Mucosa of stomach (tissue), 1 donor: ENCODE measurements at regions not wholly inside any gene's neighbourhood (a gene's known extent, or its start where the extent isn't known, plus 50 kb on each side); places are given as distances from the start of the nearest gene placed in this dataset.

Experiments
- H3K27me3 ChIP-seq: one replicate; pipeline ENCODE4 v1.7.0; 2013; ENCODE audit warnings: mild to moderate bottlenecking, low read length; ENCODE audit not compliant: control insufficient read depth, insufficient read depth
- H3K36me3 ChIP-seq: one replicate; pipeline ENCODE4 v1.7.0; 2013; ENCODE audit warnings: low read length; ENCODE audit not compliant: control insufficient read depth, insufficient read depth
- H3K4me1 ChIP-seq: one replicate; pipeline ENCODE4 v1.7.0; 2013; ENCODE audit warnings: mild to moderate bottlenecking, low read length; ENCODE audit not compliant: control insufficient read depth, insufficient read depth
- H3K4me3 ChIP-seq: one replicate; pipeline ENCODE4 v1.7.0; 2013; ENCODE audit warnings: low read length
- H3K9ac ChIP-seq: one replicate; pipeline ENCODE4 v1.7.0; 2013; ENCODE audit warnings: mild to moderate bottlenecking, low read length, moderate library complexity
- H3K9me3 ChIP-seq: one replicate; pipeline ENCODE4 v1.7.0; 2013; ENCODE audit warnings: mild to moderate bottlenecking, low read length, moderate library complexity; ENCODE audit not compliant: control insufficient read depth
- donor health status: Pancreatic carcinoma.

DNA sequence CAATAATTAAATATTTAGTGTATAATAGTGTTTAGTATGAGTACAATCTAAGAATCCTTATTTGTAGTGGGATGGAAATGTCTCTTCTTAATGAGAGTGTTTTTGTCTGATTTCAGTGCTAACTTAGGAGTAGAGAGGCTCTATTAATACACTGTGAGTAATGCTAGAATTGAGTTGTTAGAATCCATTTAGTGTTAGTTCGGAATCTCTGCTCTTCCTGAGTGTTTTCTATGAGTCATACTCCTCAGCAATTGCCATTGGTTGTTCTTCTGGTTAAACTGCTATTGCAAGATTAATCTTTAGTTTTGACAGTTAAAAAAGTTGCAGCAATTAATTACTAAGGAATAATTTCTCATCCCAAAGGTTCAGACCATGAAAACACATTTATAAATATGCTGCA, 828.6 kb upstream of the POU3F3 start:
- Histone ChIP-seq H3K9me3 (no peaks in the 10 kb centered on the region), H3K27me3 (no peaks in the 10 kb centered on the region), H3K36me3 (no peaks in the 10 kb centered on the region), H3K4me3 (no peak overlapping the region), H3K4me1 (no peaks in the 10 kb centered on the region), H3K9ac (no peak overlapping the region)

- Histone ChIP-seq H3K4me1 (no peaks in the 10 kb centered on the region), H3K27me3 (no peaks in the 10 kb centered on the region), H3K9ac (no peak overlapping the region), H3K4me3 (no peak overlapping the region), H3K9me3 (no peaks in the 10 kb centered on the region), H3K36me3 (no peaks in the 10 kb centered on the region)
These were observed 827.2 kb upstream of the POU3F3 start for GRCh38 chr2:104026725-104027124.

DNA sequence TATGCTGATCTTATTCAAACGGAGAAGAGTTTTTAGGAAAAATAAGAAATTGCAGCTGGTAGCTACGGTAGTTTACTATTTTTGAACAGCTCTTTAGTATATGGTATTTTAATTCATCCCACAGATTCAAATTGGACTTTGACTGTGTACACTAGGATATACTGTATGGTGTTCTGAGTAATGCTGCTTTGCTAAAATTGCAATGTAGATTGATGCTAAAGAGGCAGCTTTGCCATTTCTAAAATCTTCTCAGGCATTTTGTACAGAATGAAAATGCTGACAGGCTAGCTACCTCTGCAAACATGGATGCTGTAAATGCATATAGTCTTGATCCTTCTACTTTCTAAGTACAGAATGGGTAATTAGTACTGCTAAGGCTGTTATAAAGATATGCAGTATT, 826.6 kb upstream of the POU3F3 start:
- H3K4me3 ChIP-seq = no peak overlapping the region

GRCh38 chr2:104028061-104028460, 825.9 kb upstream of the POU3F3 start:
- no peaks in the 10 kb centered on the region for H3K27me3 ChIP-seq
- H3K4me1 ChIP-seq = no peaks in the 10 kb centered on the region
- H3K9me3 ChIP-seq = no peaks in the 10 kb centered on the region
- H3K4me3 ChIP-seq = no peak overlapping the region
- H3K9ac ChIP-seq = no peak overlapping the region
- no peaks in the 10 kb centered on the region for H3K36me3 ChIP-seq

More for the DNA sequence above, 826.6 kb upstream of the POU3F3 start:
- H3K9ac ChIP-seq = no peak overlapping the region
- no peaks in the 10 kb centered on the region for H3K36me3 ChIP-seq
- H3K27me3 ChIP-seq = no peaks in the 10 kb centered on the region
- H3K4me1 ChIP-seq = no peaks in the 10 kb centered on the region
- no peaks in the 10 kb centered on the region for H3K9me3 ChIP-seq

GRCh38 chr2:104033399-104033798, 820.5 kb upstream of the POU3F3 start:
- Histone ChIP-seq H3K9me3 (no peaks in the 10 kb centered on the region), H3K4me3 (no peak overlapping the region)

GRCh38 chr2:104040771-104041170, 813.1 kb upstream of the POU3F3 start:
- H3K4me1 ChIP-seq = no peaks in the 10 kb centered on the region
- H3K27me3 ChIP-seq = no peaks in the 10 kb centered on the region
- no peaks in the 10 kb centered on the region for H3K9me3 ChIP-seq
- no peak overlapping the region for H3K4me3 ChIP-seq
- no peak overlapping the region for H3K9ac ChIP-seq
- H3K36me3 ChIP-seq = no peaks in the 10 kb centered on the region

More at GRCh38 chr2:104033399-104033798, 820.5 kb upstream of the POU3F3 start:
- no peaks in the 10 kb centered on the region for H3K4me1 ChIP-seq
- no peak overlapping the region for H3K9ac ChIP-seq
- no peaks in the 10 kb centered on the region for H3K27me3 ChIP-seq
- no peaks in the 10 kb centered on the region for H3K36me3 ChIP-seq

DNA sequence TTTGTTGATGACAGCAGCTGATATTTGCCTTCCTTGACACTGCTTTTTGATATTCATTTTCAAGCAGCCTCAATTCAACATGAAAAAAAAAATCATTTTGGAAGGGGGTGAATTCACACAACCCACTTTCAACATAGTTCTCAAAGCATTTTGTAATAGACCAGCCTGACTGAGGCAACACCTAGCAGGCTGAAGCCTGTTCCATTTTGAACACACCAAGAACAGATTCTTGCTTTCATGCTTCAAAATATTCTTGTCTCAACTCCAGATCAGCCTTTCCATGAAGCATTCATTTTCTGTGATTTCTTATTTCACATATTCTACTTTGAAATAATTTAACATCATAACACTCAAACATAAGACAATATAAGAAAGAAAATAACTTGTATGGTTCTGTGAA, 812.6 kb upstream of the POU3F3 start:
- H3K9ac ChIP-seq = no peak overlapping the region
- H3K4me3 ChIP-seq = no peak overlapping the region
- no peaks in the 10 kb centered on the region for H3K36me3 ChIP-seq
- H3K4me1 ChIP-seq = no peaks in the 10 kb centered on the region
- no peaks in the 10 kb centered on the region for H3K9me3 ChIP-seq
- no peaks in the 10 kb centered on the region for H3K27me3 ChIP-seq

GRCh38 chr2:104043864-104044263, 810.1 kb upstream of the POU3F3 start:
- Histone ChIP-seq H3K4me3 (no peak overlapping the region), H3K36me3 (no peaks in the 10 kb centered on the region), H3K9ac (no peak overlapping the region), H3K27me3 (no peaks in the 10 kb centered on the region), H3K4me1 (no peaks in the 10 kb centered on the region), H3K9me3 (no peaks in the 10 kb centered on the region)

GRCh38 chr2:104045071-104045470, 808.8 kb upstream of the POU3F3 start:
- Histone ChIP-seq H3K9me3 (no peaks in the 10 kb centered on the region), H3K4me1 (no peaks in the 10 kb centered on the region), H3K36me3 (no peaks in the 10 kb centered on the region), H3K9ac (no peak overlapping the region), H3K4me3 (no peak overlapping the region), H3K27me3 (no peaks in the 10 kb centered on the region)

DNA sequence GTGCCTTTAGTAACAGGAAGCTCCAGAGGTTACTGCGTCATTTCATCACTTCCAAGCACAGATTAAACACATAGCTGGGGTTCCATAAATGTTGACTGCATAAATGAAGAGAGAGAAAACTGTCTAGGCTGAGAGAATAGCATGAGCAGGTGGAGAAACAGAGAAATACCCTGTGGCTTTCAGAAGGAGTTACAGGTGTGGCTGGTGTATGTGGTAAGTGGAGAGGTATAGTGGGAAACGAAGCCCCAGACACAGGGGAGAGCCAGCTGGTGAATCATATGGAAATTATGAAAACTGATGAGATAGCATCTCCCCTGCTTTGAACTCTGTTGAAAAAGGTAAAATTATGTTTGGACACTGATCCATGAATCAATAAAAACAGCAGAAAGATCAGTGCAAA, 807.4 kb upstream of the POU3F3 start:
- Histone ChIP-seq H3K9me3 (no peaks in the 10 kb centered on the region), H3K4me3 (no peak overlapping the region), H3K27me3 (no peaks in the 10 kb centered on the region), H3K4me1 (no peaks in the 10 kb centered on the region), H3K36me3 (no peaks in the 10 kb centered on the region), H3K9ac (no peak overlapping the region)

DNA sequence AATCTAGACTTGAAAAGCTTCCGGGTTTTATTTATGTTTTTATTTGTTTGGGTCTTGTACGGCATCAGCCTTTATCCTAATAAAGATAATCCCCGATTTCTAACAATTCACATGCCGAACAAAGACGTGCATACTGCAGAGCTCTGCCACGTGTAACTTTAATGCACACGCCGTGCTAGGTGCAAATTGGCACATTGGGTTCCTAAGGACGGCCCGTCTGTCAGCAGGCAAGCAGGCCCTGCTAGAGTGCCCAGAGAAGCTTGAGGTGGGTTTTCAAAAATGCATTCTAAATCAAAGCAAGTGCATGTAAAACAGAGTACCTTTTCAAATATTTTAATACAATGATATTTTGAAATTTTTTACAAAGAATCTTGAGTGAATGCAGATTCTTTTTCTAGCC, 806.4 kb upstream of the POU3F3 start:
- Histone ChIP-seq H3K4me3 (no peak overlapping the region), H3K27me3 (no peaks in the 10 kb centered on the region), H3K36me3 (no peaks in the 10 kb centered on the region), H3K9me3 (no peaks in the 10 kb centered on the region), H3K4me1 (no peaks in the 10 kb centered on the region), H3K9ac (no peak overlapping the region)

- no peaks in the 10 kb centered on the region for H3K36me3 ChIP-seq
- no peak overlapping the region for H3K9ac ChIP-seq
- H3K27me3 ChIP-seq = no peaks in the 10 kb centered on the region
- H3K4me3 ChIP-seq = no peak overlapping the region
- no peaks in the 10 kb centered on the region for H3K9me3 ChIP-seq
- H3K4me1 ChIP-seq = no peaks in the 10 kb centered on the region
These were observed 804.5 kb upstream of the POU3F3 start for GRCh38 chr2:104049438-104049837.

GRCh38 chr2:104049981-104050380, 803.9 kb upstream of the POU3F3 start:
- no peak overlapping the region for H3K9ac ChIP-seq
- no peaks in the 10 kb centered on the region for H3K4me1 ChIP-seq
- no peaks in the 10 kb centered on the region for H3K9me3 ChIP-seq
- no peaks in the 10 kb centered on the region for H3K27me3 ChIP-seq
- no peaks in the 10 kb centered on the region for H3K36me3 ChIP-seq
- no peak overlapping the region for H3K4me3 ChIP-seq
